ENCODE measurements at regions not wholly inside any gene's neighbourhood (a gene's known extent, or its start where the extent isn't known, plus 50 kb on each side); places are given as distances from the start of the nearest gene placed in this dataset.

GRCh38 chr12:66910366-66910974 lies 231.6 kb upstream of the GRIP1 start:
- no peak for DNase-seq (ENCODE audit: low read depth)

- DNase-seq (ENCODE audit: low read depth), result no peak
Observed at GRCh38 chr12:66915306-66915904, 236.5 kb upstream of the GRIP1 start.

- DNase-seq (ENCODE audit: low read depth), result no peak
Observed at GRCh38 chr12:66916189-66916588, 237.3 kb upstream of the GRIP1 start.

- no peak for DNase-seq (ENCODE audit: low read depth)
Observed at GRCh38 chr12:66919466-66919865, 240.6 kb upstream of the GRIP1 start.

GRCh38 chr12:66920205-66920604 lies 241.3 kb upstream of the GRIP1 start:
- DNase-seq (ENCODE audit: low read depth), result no peak

- no peak for DNase-seq (ENCODE audit: low read depth)
Observed at GRCh38 chr12:66921151-66921550, 242.3 kb upstream of the GRIP1 start.

GRCh38 chr12:66925083-66925482 lies 246.2 kb upstream of the GRIP1 start:
- no peak for DNase-seq (ENCODE audit: low read depth)

GRCh38 chr12:66929121-66929520 lies 250.2 kb upstream of the GRIP1 start:
- DNase-seq (ENCODE audit: low read depth), result no peak

- DNase-seq (ENCODE audit: low read depth), result no peak
Observed at GRCh38 chr12:66931091-66931490, 252.2 kb upstream of the GRIP1 start.

- DNase-seq (ENCODE audit: low read depth), result no peak
Observed at GRCh38 chr12:66932126-66932525, 253.2 kb upstream of the GRIP1 start.

GRCh38 chr12:66934302-66935062 lies 255.6 kb upstream of the GRIP1 start:
- DNase-seq (ENCODE audit: low read depth), result no peak

- no peak for DNase-seq (ENCODE audit: low read depth)
Observed at GRCh38 chr12:66941150-66941549, 262.3 kb upstream of the GRIP1 start.

GRCh38 chr12:66942741-66943465 lies 264.0 kb upstream of the GRIP1 start:
- DNase-seq (ENCODE audit: low read depth), result no peak

GRCh38 chr12:66944365-66944764 lies 265.5 kb upstream of the GRIP1 start:
- no peak for DNase-seq (ENCODE audit: low read depth)

GRCh38 chr12:66945189-66945817 lies 266.4 kb upstream of the GRIP1 start:
- no peak for DNase-seq (ENCODE audit: low read depth)

- no peak for DNase-seq (ENCODE audit: low read depth)
Observed at GRCh38 chr12:66947119-66947518, 268.2 kb upstream of the GRIP1 start.

- no peak for DNase-seq (ENCODE audit: low read depth)
Observed at GRCh38 chr12:66952668-66953067, 273.8 kb upstream of the GRIP1 start.

GRCh38 chr12:66956300-66956699 lies 277.4 kb upstream of the GRIP1 start:
- no peak for DNase-seq (ENCODE audit: low read depth)

- DNase-seq (ENCODE audit: low read depth), result no peak
Observed at GRCh38 chr12:66959276-66959675, 280.4 kb upstream of the GRIP1 start.

GRCh38 chr12:66960006-66960405 lies 281.1 kb upstream of the GRIP1 start:
- no peak for DNase-seq (ENCODE audit: low read depth)

GRCh38 chr12:66960704-66961690 lies 282.1 kb upstream of the GRIP1 start:
- no peak for DNase-seq (ENCODE audit: low read depth)

Data from T follicular helper cell (primary cell).